ENCODE measurements at regions not wholly inside any gene's neighbourhood (a gene's known extent, or its start where the extent isn't known, plus 50 kb on each side); places are given as distances from the start of the nearest gene placed in this dataset.

DNA sequence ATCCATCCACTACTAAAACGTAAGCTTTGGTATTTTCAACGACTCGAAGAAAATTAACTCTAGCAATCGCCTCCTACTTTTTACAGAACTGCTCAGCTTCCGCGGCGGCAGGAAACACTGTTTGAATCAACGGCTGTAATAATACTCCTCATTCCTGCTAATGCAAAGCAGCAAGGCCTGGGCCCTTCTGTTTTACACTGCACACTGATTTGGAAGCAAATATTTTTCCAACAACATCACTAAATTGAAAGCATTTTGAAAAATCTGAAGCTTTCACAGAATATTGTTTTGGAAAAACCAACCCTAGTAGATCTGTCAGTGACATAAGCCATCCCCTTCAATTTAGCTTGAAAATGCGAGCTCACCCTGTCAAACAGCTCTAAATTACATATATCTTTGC is 261.2 kb downstream of the TXNL1 start:
- Histone ChIP-seq H3K9ac (ENCODE audit: low read length) (no peak overlapping the region), H3K4me3 (ENCODE audit: low read length) (no peak overlapping the region), H2AFZ (ENCODE audit: low read length) (no peak overlapping the region), H3K27ac (ENCODE audit: low read length) (no peak overlapping the region), H3K36me3 (replicated peaks; ENCODE audit: insufficient read depth, low read length) (no peaks in the 10 kb centered on the region), H3K4me1 (ENCODE audit: low read length) (peaks cover 19% of the 10 kb centered on the region), H3K9me3 (replicated peaks; ENCODE audit: insufficient read depth, low read length) (no peaks in the 10 kb centered on the region), H3K9me2 (replicated peaks; ENCODE audit: insufficient read depth, low read length) (no peaks in the 10 kb centered on the region), H3F3A (ENCODE audit: insufficient read depth, low read length) (peaks cover 17% of the 10 kb centered on the region; the same call in 1 of the 2 replicates), H3K27me3 (replicated peaks; ENCODE audit: insufficient read depth, low read length) (no peaks in the 10 kb centered on the region), H3K4me2 (ENCODE audit: low read depth, low read length) (no peak overlapping the region), H4K20me1 (ENCODE audit: insufficient read depth, low read length) (no peaks in the 10 kb centered on the region), H3K79me2 (ENCODE audit: low read length) (no peaks in the 10 kb centered on the region)
- no peak for DNase-seq
- no peak for TF ChIP-seq CTCF (IDR thresholded peaks at IDR 0.05; ENCODE audit: low read length)
- TF ChIP-seq EZH2phosphoT487 (IDR thresholded peaks at IDR 0.05; ENCODE audit: low read length), result no peak
- TF ChIP-seq EZH2 (optimal IDR thresholded peaks at IDR 0.05; ENCODE audit: low read depth, low read length), result no peak

DNA sequence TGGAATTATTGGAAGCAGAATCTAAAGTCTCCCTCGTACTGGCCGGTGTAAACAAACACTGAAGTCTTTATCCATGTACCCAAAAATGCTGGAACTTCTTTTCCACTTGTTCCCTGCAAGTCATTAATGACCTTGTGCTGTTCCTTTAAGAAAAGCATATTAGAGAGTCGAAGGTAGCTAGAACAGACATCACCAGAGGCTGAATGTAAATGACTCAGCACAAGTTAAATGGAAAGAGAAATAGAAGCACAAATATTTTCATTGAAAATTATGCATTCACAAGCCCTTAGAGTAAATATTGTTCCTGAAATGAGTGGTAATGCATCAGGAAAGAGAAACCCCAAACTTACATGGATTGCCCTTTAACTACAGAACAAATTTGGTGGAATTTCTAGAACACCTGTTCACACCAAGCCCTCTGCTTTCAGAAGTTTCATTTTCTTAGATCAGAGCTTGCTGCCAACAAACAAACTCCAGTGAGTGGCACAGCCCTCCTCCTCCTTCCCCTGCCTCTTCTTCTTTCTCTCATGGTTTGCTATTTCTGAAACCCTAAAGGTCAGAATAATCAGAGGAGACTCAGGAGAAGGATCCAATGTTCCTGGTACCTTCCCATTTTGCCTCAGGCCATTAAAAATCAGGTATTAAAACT is 264.3 kb downstream of the TXNL1 start:
- peak overlapping the region; percentile 63 for H3K4me2 ChIP-seq (ENCODE audit: low read depth, low read length)
- TF ChIP-seq EZH2phosphoT487 (IDR thresholded peaks at IDR 0.05; ENCODE audit: low read length) (no peak), CTCF (IDR thresholded peaks at IDR 0.05; ENCODE audit: low read length) (no peak), EZH2 (optimal IDR thresholded peaks at IDR 0.05; ENCODE audit: low read depth, low read length) (no peak)

GRCh38 chr18:56373601-56374000 is 264.8 kb downstream of the TXNL1 start:
- no peaks in the 10 kb centered on the region for H3K27me3 ChIP-seq (replicated peaks; ENCODE audit: insufficient read depth, low read length)
- H3F3A ChIP-seq (ENCODE audit: insufficient read depth, low read length), result peaks cover 17% of the 10 kb centered on the region; the same call in 1 of the 2 replicates
- no peak for DNase-seq
- H3K27ac ChIP-seq (ENCODE audit: low read length), result peak overlapping the region; percentile 66; the same call in 1 of the 2 replicates
- no peaks in the 10 kb centered on the region for H4K20me1 ChIP-seq (ENCODE audit: insufficient read depth, low read length)
- H3K4me2 ChIP-seq (ENCODE audit: low read depth, low read length), result peak overlapping the region; percentile 63
- no peaks in the 10 kb centered on the region for H3K36me3 ChIP-seq (replicated peaks; ENCODE audit: insufficient read depth, low read length)
- H3K79me2 ChIP-seq (ENCODE audit: low read length), result no peaks in the 10 kb centered on the region
- H3K9me2 ChIP-seq (replicated peaks; ENCODE audit: insufficient read depth, low read length), result no peaks in the 10 kb centered on the region
- peaks cover 19% of the 10 kb centered on the region for H3K4me1 ChIP-seq (ENCODE audit: low read length)
- TF ChIP-seq EZH2 (optimal IDR thresholded peaks at IDR 0.05; ENCODE audit: low read depth, low read length), result no peak
- TF ChIP-seq CTCF (IDR thresholded peaks at IDR 0.05; ENCODE audit: low read length), result no peak
- no peak for TF ChIP-seq EZH2phosphoT487 (IDR thresholded peaks at IDR 0.05; ENCODE audit: low read length)
- peak overlapping the region; percentile 33 for H2AFZ ChIP-seq (ENCODE audit: low read length)
- H3K4me3 ChIP-seq (ENCODE audit: low read length), result peak overlapping the region; percentile 26
- peak overlapping the region; percentile 22; the same call in 1 of the 2 replicates for H3K9ac ChIP-seq (ENCODE audit: low read length)
- H3K9me3 ChIP-seq (replicated peaks; ENCODE audit: insufficient read depth, low read length), result no peaks in the 10 kb centered on the region

More for the DNA sequence above, 264.3 kb downstream of the TXNL1 start:
- Histone ChIP-seq H3K4me3 (ENCODE audit: low read length) (peak overlapping the region; percentile 26), H3K27ac (ENCODE audit: low read length) (peak overlapping the region; percentile 66), H4K20me1 (ENCODE audit: insufficient read depth, low read length) (no peaks in the 10 kb centered on the region), H2AFZ (ENCODE audit: low read length) (peak overlapping the region; percentile 33), H3K9me3 (replicated peaks; ENCODE audit: insufficient read depth, low read length) (no peaks in the 10 kb centered on the region), H3K4me1 (ENCODE audit: low read length) (peaks cover 19% of the 10 kb centered on the region), H3K36me3 (replicated peaks; ENCODE audit: insufficient read depth, low read length) (no peaks in the 10 kb centered on the region), H3K27me3 (replicated peaks; ENCODE audit: insufficient read depth, low read length) (no peaks in the 10 kb centered on the region), H3F3A (ENCODE audit: insufficient read depth, low read length) (peaks cover 17% of the 10 kb centered on the region; the same call in 1 of the 2 replicates), H3K9ac (ENCODE audit: low read length) (peak overlapping the region; percentile 22; the same call in 1 of the 2 replicates), H3K9me2 (replicated peaks; ENCODE audit: insufficient read depth, low read length) (no peaks in the 10 kb centered on the region), H3K79me2 (ENCODE audit: low read length) (no peaks in the 10 kb centered on the region)
- peak; percentile 65 for DNase-seq

Measured in MM.1S (cell line).